ENCODE measurements at regions not wholly inside any gene's neighbourhood (a gene's known extent, or its start where the extent isn't known, plus 50 kb on each side); places are given as distances from the start of the nearest gene placed in this dataset.

DNA sequence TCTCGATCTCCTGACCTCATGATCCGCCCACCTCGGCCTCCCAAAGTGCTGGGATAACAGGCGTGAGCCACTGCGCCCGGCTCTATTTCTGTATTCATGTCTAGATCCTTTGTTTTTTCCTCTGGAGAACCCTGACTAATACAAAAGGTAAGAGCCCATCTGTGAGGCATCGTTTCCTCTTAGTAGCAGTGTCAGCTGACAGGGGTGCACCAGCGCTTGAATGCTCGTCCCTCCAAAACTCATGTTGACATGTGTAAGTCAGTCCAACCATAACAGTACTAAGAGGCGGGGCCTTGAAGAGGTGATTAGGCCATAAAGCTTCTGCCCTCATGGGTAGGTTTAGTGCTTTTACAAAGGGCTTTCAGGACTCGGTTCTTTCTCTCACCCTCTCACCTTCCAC lies 470.1 kb upstream of the B3GAT1 start:
- Histone ChIP-seq H3K4me3 (no peak overlapping the region), H3K27me3 (peaks cover 0 to 61% (median 40%) of the 10 kb centered on the region in 7 donors), H3K4me1 (no peaks in the 10 kb centered on the region), H3K9me3 (no peaks in the 10 kb centered on the region), H3K27ac (no peak overlapping the region), H3K36me3 (no peaks in the 10 kb centered on the region)
- ATAC-seq (no peak), DNase-seq (no peak)
- TF ChIP-seq, protein P1, sequence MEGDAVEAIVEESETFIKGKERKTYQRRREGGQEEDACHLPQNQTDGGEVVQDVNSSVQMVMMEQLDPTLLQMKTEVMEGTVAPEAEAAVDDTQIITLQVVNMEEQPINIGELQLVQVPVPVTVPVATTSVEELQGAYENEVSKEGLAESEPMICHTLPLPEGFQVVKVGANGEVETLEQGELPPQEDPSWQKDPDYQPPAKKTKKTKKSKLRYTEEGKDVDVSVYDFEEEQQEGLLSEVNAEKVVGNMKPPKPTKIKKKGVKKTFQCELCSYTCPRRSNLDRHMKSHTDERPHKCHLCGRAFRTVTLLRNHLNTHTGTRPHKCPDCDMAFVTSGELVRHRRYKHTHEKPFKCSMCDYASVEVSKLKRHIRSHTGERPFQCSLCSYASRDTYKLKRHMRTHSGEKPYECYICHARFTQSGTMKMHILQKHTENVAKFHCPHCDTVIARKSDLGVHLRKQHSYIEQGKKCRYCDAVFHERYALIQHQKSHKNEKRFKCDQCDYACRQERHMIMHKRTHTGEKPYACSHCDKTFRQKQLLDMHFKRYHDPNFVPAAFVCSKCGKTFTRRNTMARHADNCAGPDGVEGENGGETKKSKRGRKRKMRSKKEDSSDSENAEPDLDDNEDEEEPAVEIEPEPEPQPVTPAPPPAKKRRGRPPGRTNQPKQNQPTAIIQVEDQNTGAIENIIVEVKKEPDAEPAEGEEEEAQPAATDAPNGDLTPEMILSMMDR (IDR thresholded peaks at IDR 0.05) = no peak
- WGBS, 2 donors = 80 to 90% methylated on average over 11 of the region's 11 CpGs
- intact Hi-C loops (cut with DNase I) = no loop called here

DNA sequence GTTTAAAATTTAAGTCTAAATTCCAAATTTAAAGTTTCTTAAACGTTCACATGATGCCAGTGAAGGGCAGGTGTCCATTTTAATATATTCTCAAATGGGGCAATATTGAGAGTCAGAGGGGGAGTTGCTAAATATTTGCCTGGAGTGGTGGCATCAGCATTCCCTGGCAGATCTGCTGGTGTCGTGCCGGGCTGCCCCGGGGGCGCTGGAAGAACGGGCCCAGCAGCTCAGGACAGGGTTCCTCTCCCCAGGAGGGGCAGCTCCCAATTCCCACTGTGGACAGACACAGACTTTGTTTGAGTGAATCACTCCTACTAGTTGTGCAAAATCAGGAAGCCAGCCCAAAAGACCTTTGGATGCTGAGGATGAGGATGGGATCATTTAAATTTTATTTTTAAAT lies 468.7 kb upstream of the B3GAT1 start:
- no peaks in the 10 kb centered on the region for H3K4me1 ChIP-seq
- no peaks in the 10 kb centered on the region for H3K9me3 ChIP-seq
- H3K4me3 ChIP-seq = no peak overlapping the region
- peaks cover 0 to 58% (median 46%) of the 10 kb centered on the region in 7 donors for H3K27me3 ChIP-seq
- H3K27ac ChIP-seq = no peak overlapping the region
- DNase-seq (no peak), ATAC-seq (no peak)
- no peaks in the 10 kb centered on the region for H3K36me3 ChIP-seq
- TF ChIP-seq, protein P1 (IDR thresholded peaks at IDR 0.05) = no peak
- intact Hi-C loops (cut with DNase I) = no loop called here
- WGBS, 2 donors = 74 to 81% methylated on average over 6 of the region's 6 CpGs

DNA sequence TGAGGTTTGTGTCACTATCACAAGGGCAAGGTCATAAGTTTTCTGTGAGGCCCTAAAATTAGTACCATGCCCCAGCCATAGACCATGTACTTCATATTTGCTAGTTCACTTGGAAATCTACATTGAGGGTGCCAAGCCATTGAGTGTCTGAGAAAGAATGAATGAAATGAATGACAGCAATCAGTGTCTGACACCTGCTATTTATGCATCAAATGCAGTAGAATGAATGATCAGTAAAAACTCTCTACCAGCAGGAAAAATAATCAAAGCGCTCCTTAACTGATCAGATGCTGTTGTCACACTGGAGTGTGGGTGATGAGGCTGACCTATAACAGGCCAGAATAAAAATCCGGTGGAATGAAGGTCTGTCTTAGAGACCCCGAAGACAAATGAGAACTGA lies 467.9 kb upstream of the B3GAT1 start:
- Histone ChIP-seq H3K4me3 (no peak overlapping the region), H3K27me3 (peaks cover 0 to 54% (median 42%) of the 10 kb centered on the region in 7 donors), H3K4me1 (no peaks in the 10 kb centered on the region), H3K9me3 (no peaks in the 10 kb centered on the region), H3K36me3 (no peaks in the 10 kb centered on the region), H3K27ac (no peak overlapping the region)
- WGBS, 2 donors = 86 to 87% methylated on average over 3 of the region's 3 CpGs
- ATAC-seq (no peak), DNase-seq (no peak)
- intact Hi-C loops (cut with DNase I) = no loop called here
- TF ChIP-seq, protein P1 (IDR thresholded peaks at IDR 0.05) = no peak

DNA sequence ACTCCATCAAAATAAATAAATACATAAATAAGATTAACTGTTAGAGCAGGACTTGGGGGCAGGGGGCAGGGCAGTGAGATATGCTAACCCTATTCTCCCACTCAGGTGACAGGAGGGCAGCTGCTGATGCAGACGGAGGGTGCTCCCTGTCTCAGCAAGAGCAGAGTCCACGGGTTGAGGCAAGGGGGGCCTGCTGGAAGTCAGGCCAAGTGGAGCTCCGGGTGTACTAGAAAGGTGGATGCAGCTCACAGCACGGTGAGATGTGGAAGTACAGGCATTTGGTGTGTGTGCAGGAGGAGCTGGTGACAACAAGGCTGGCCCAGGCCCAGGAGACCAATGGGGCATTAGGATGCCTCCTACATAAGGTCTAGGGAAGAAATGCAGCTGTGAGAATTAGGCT lies 467.3 kb upstream of the B3GAT1 start:
- H3K36me3 ChIP-seq = no peaks in the 10 kb centered on the region
- H3K27ac ChIP-seq = no peak overlapping the region
- no peaks in the 10 kb centered on the region for H3K9me3 ChIP-seq
- H3K4me1 ChIP-seq = no peaks in the 10 kb centered on the region
- intact Hi-C loops (cut with DNase I) = no loop called here
- H3K4me3 ChIP-seq = no peak overlapping the region
- TF ChIP-seq, protein P1 (IDR thresholded peaks at IDR 0.05) = no peak
- DNase-seq = no peak
- 66 to 84% methylated on average over 4 of the region's 4 CpGs for WGBS, 2 donors
- H3K27me3 ChIP-seq = peaks cover 0 to 50% (median 42%) of the 10 kb centered on the region in 7 donors
- no peak for ATAC-seq

Measured in heart right ventricle (tissue), 16 donors.